Natural killer cell (primary cell): ENCODE measurements at regions not wholly inside any gene's neighbourhood (a gene's known extent, or its start where the extent isn't known, plus 50 kb on each side); places are given as distances from the start of the nearest gene placed in this dataset.
"Not testable (repeated sequence)": the region's sequence is repeated elsewhere in the genome, so short reads cannot be mapped to it uniquely, and the experiment has no call there.

ENCODE experiments used
- ATAC-seq, 3 donors: fragments of 150-1000 bp in 2 of 3; fragments of 200-7000 bp in 1 of 3; cut with Tn5 transposase; 1 replicate in 1 of 3; 2 replicates in 2 of 3; pipeline ENCODE4 v1.10.0; 2021; ENCODE audit warnings: mild to moderate bottlenecking in 2 of 3, moderate library complexity in 2 of 3
- DNase-seq, 2 donors: peaks; one replicate each; pipeline versions ENCODE4 v3.0.0 to v3.0.0-alpha.2; 2013 to 2021; ENCODE audit warnings: mixed read lengths in 1 of 2
- H3K27ac ChIP-seq: one replicate; pipeline ENCODE4 v1.5.1; 2013; ENCODE audit warnings: mild to moderate bottlenecking, low read length
- H3K27me3 ChIP-seq: one replicate; pipeline ENCODE4 v1.6.1; 2013; ENCODE audit warnings: low read length; ENCODE audit not compliant: control insufficient read depth, insufficient read depth
- H3K36me3 ChIP-seq: one replicate; pipeline ENCODE4 v1.6.1; 2013; ENCODE audit warnings: low read length; ENCODE audit not compliant: control insufficient read depth, insufficient read depth
- H3K4me1 ChIP-seq: one replicate; pipeline ENCODE4 v1.6.1; 2013; ENCODE audit warnings: low read length; ENCODE audit not compliant: control insufficient read depth, insufficient read depth
- H3K4me3 ChIP-seq: one replicate; pipeline ENCODE4 v1.5.1; 2013; ENCODE audit warnings: low read length
- H3K9me3 ChIP-seq: one replicate; pipeline ENCODE4 v1.6.1; 2013; ENCODE audit warnings: low read length; ENCODE audit not compliant: control insufficient read depth, insufficient read depth
- H3K27ac Mint-ChIP-seq, 2 donors: one replicate each; pipeline ENCODE4 v1.8.0; 2022; ENCODE audit warnings: mild to moderate bottlenecking in 2 of 2, mixed read lengths in 2 of 2, moderate library complexity in 1 of 2
- H3K27me3 Mint-ChIP-seq, 2 donors: one replicate each; pipeline ENCODE4 v1.8.0; 2022; ENCODE audit warnings: low read depth in 2 of 2, mixed read lengths in 2 of 2
- H3K36me3 Mint-ChIP-seq: one replicate; pipeline ENCODE4 v1.8.0; 2022; ENCODE audit warnings: mixed read lengths
- H3K4me1 Mint-ChIP-seq, 2 donors: one replicate each; pipeline ENCODE4 v1.8.0; 2022; ENCODE audit warnings: mixed read lengths in 2 of 2
- H3K4me3 Mint-ChIP-seq: one replicate; pipeline ENCODE4 v1.8.0; 2022; ENCODE audit warnings: mild to moderate bottlenecking, moderate library complexity, mixed read lengths
- H3K9me3 Mint-ChIP-seq, 2 donors: one replicate each; pipeline ENCODE4 v1.8.0; 2022; ENCODE audit warnings: mixed read lengths in 2 of 2
- CTCF ChIP-seq: fragments of 200-600 bp; IDR thresholded peaks from one replicate; pipeline ENCODE4 v1.8.0; 2022; ENCODE audit warnings: antibody characterized with exemption
- WGBS: methylation state at CpG from one replicate; pipeline ENCODE4 v1.1.7; 2013; ENCODE audit warnings: missing lambda C conversion rate; ENCODE audit not compliant: insufficient coverage; 5-methylcytosine and 5-hydroxymethylcytosine counted together
- intact Hi-C: fragments of 100-400 bp; cut with micrococcal nuclease; formaldehyde crosslinking; loops from one replicate; pipeline ENCODE4 v1.14.2; 2022

GRCh38 chr2:221896505-221897151 is 324.5 kb upstream of the EPHA4 start:
- no peak overlapping the region for H3K27ac ChIP-seq
- peaks cover 14 to 21% of the 10 kb centered on the region in 2 donors for H3K9me3 Mint-ChIP-seq
- ATAC-seq (no peak), DNase-seq (no peak)
- intact Hi-C loops: no loop called here
- no peak for TF ChIP-seq CTCF
- H3K4me1 Mint-ChIP-seq: no peaks in the 10 kb centered on the region
- no peak overlapping the region for H3K4me3 ChIP-seq
- H3K9me3 ChIP-seq: no peaks in the 10 kb centered on the region
- 68% methylated on average over 6 of the region's 10 CpGs for WGBS
- H3K27me3 Mint-ChIP-seq: no peaks in the 10 kb centered on the region
- H3K27ac Mint-ChIP-seq: no peak overlapping the region
- no peak overlapping the region for H3K4me3 Mint-ChIP-seq
- no peaks in the 10 kb centered on the region for H3K4me1 ChIP-seq
- H3K36me3 ChIP-seq: no peaks in the 10 kb centered on the region
- no peaks in the 10 kb centered on the region for H3K27me3 ChIP-seq
- no peaks in the 10 kb centered on the region for H3K36me3 Mint-ChIP-seq

GRCh38 chr2:221895366-221896121 is 323.4 kb upstream of the EPHA4 start:
- no peaks in the 10 kb centered on the region for H3K4me1 Mint-ChIP-seq
- no peaks in the 10 kb centered on the region for H3K4me1 ChIP-seq
- no peaks in the 10 kb centered on the region for H3K36me3 ChIP-seq
- TF ChIP-seq CTCF: no peak
- no peak for DNase-seq
- H3K27ac Mint-ChIP-seq: no peak overlapping the region
- WGBS: 83% methylated on average over 9 of the region's 10 CpGs
- H3K9me3 ChIP-seq: no peaks in the 10 kb centered on the region
- H3K36me3 Mint-ChIP-seq: no peaks in the 10 kb centered on the region
- intact Hi-C loops: no loop called here
- no peaks in the 10 kb centered on the region for H3K27me3 ChIP-seq
- H3K9me3 Mint-ChIP-seq: peaks cover 14 to 21% of the 10 kb centered on the region in 2 donors
- H3K4me3 ChIP-seq: no peak overlapping the region
- H3K27me3 Mint-ChIP-seq: no peaks in the 10 kb centered on the region
- no peak for ATAC-seq
- no peak overlapping the region for H3K4me3 Mint-ChIP-seq
- no peak overlapping the region for H3K27ac ChIP-seq

GRCh38 chr2:221893501-221893900 is 321.4 kb upstream of the EPHA4 start:
- ATAC-seq: no peak
- 92% methylated on average over 7 of the region's 8 CpGs for WGBS

GRCh38 chr2:221892006-221892405 is 319.9 kb upstream of the EPHA4 start:
- DNase-seq, H3K27ac ChIP-seq, H3K36me3 Mint-ChIP-seq, H3K4me1 Mint-ChIP-seq, H3K9me3 ChIP-seq, H3K4me3 Mint-ChIP-seq, H3K27me3 ChIP-seq, H3K4me1 ChIP-seq, H3K36me3 ChIP-seq, ATAC-seq, H3K4me3 ChIP-seq, H3K27ac Mint-ChIP-seq, intact Hi-C loops, H3K27me3 Mint-ChIP-seq: not testable (repeated sequence)
- H3K9me3 Mint-ChIP-seq: peaks cover 13 to 15% of the 10 kb centered on the region in 2 donors
- 93% methylated on average over 20 of the region's 31 CpGs for WGBS

More at GRCh38 chr2:221893501-221893900, 321.4 kb upstream of the EPHA4 start:
- intact Hi-C loops: no loop called here
- Mint-ChIP-seq H3K4me3 (no peak overlapping the region), H3K9me3 (peaks cover 11 to 13% of the 10 kb centered on the region in 2 donors), H3K27ac (no peak overlapping the region), H3K36me3 (no peaks in the 10 kb centered on the region), H3K27me3 (no peaks in the 10 kb centered on the region), H3K4me1 (no peaks in the 10 kb centered on the region)
- H3K27ac ChIP-seq: no peak overlapping the region
- H3K4me3 ChIP-seq: no peak overlapping the region
- TF ChIP-seq CTCF: no peak
- H3K4me1 ChIP-seq: no peaks in the 10 kb centered on the region
- no peaks in the 10 kb centered on the region for H3K27me3 ChIP-seq
- no peaks in the 10 kb centered on the region for H3K36me3 ChIP-seq
- DNase-seq: no peak
- no peaks in the 10 kb centered on the region for H3K9me3 ChIP-seq
